SJCRH30 (cell line): ENCODE measurements at regions not wholly inside any gene's neighbourhood (a gene's known extent, or its start where the extent isn't known, plus 50 kb on each side); places are given as distances from the start of the nearest gene placed in this dataset.
"Not testable (repeated sequence)": the region's sequence is repeated elsewhere in the genome, so short reads cannot be mapped to it uniquely, and the experiment has no call there.

Source experiments
- DNase-seq, 2 experiments: peaks; one replicate each; pipeline ENCODE4 v3.0.0-alpha.2; 2015 to 2020
- H3K27ac ChIP-seq: fragments of 250-450 bp; sonication (Bioruptor Pico); 2 replicates; pipeline ENCODE4 v1.5.1; 2020; ENCODE audit warnings: mild to moderate bottlenecking, moderate library complexity
- H3K27me3 ChIP-seq: fragments of 250-450 bp; sonication (Bioruptor Pico); 2 replicates; pipeline ENCODE4 v1.5.1; 2020; ENCODE audit warnings: mild to moderate bottlenecking, moderate library complexity
- H3K36me3 ChIP-seq: fragments of 250-450 bp; sonication (Bioruptor Pico); 2 replicates; pipeline ENCODE4 v1.5.1; 2020; ENCODE audit warnings: mild to moderate bottlenecking, moderate library complexity
- H3K4me1 ChIP-seq: fragments of 250-450 bp; sonication (Bioruptor Pico); 2 replicates; pipeline ENCODE4 v1.5.1; 2020; ENCODE audit warnings: mild to moderate bottlenecking, moderate library complexity
- H3K4me3 ChIP-seq: fragments of 250-450 bp; sonication (Bioruptor Pico); 2 replicates; pipeline ENCODE4 v1.5.1; 2020; ENCODE audit warnings: mild to moderate bottlenecking, moderate library complexity
- H3K9me3 ChIP-seq: fragments of 250-450 bp; sonication (Bioruptor Pico); replicated peaks from 2 replicates; pipeline ENCODE4 v1.5.1; 2020; ENCODE audit warnings: mild to moderate bottlenecking, moderate library complexity

DNA sequence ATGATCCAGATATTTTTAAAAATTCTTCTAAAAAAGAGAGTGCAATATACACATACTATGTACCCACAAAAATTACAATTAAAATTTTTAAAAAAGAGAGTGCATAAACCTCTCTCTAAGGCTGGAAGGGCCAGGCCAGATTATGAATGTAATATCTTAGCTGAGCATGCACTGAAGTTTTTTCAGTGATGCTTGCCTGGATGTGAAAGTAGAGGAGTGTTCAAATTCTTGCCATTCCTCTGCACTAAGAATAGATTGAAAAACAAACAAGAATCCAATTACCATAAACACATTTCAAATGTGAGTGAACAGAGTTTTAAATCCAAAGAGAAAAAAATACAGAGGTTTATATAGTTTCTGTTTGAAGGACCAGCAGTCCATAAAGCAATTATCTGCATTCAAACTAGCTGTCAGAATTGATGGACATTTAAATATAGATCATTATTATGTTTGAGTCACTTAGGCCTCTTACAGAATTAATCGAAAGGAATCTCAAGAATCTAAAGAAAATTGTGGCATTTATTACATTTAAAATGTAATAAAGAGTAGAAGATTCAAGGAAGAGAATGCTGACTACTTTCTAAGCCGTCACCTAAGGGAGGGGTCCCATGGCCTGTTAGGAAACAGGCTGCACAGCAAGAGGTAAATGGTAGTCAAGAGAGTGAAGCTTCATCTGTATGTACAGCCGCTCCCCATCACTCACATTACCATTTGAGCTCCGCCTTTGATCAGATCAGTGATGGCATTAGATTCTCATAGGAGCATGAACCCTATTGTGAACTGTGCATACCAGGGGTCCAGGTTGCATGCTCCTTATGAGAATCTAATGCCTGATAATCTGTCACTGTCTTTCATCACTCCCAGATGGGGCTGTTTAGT, 159.3 kb upstream of the MDFIC2 start:
- H3K4me1 ChIP-seq, result no peaks in the 10 kb centered on the region
- H3K36me3 ChIP-seq, result no peaks in the 10 kb centered on the region
- no peak overlapping the region for H3K4me3 ChIP-seq
- no peaks in the 10 kb centered on the region for H3K9me3 ChIP-seq
- no peak overlapping the region for H3K27ac ChIP-seq
- DNase-seq, result no peak
- H3K27me3 ChIP-seq, result no peaks in the 10 kb centered on the region

DNA sequence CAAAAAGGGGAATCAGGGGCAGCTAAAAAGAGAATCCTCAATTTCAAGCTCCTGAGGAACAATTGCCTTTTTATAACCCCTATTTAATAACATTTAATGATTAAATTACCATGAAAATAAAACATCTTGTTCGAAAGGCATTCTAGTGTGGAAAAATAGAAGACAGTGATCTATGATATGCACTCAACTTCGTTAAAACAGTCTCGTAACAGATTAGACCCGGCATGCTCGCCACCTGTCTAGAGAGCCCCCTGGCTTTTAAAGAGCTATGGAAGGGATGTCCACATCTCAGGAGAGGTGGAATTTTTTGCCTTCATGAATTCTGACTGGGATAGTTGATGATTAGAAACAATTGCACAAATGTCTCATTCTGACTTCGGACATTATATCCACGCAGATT, 153.7 kb upstream of the MDFIC2 start:
- no peak for DNase-seq
- Histone ChIP-seq H3K4me1 (no peaks in the 10 kb centered on the region), H3K27me3 (no peaks in the 10 kb centered on the region), H3K27ac (no peak overlapping the region), H3K36me3 (no peaks in the 10 kb centered on the region), H3K9me3 (no peaks in the 10 kb centered on the region), H3K4me3 (no peak overlapping the region)

DNA sequence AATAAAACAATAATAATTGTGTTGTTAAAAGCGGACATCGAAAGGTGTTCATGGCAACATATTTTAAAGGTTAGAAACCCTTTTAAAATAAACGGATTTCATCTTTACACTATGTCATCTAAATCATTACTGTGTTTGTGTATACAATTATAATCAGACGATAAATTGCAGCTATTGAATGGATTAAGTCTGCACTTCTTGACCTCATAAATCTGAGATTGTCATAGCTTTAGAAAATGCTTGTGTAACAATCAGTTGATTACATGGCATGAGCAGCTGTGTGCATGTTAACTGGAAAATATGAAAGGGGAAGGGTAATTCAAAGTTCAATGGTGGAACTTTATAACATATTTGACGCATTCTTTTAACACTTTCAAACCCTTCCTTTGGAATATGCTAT, 152.4 kb upstream of the MDFIC2 start:
- Histone ChIP-seq H3K4me3 (no peak overlapping the region), H3K9me3 (no peaks in the 10 kb centered on the region), H3K4me1 (no peaks in the 10 kb centered on the region), H3K36me3 (no peaks in the 10 kb centered on the region), H3K27me3 (no peaks in the 10 kb centered on the region), H3K27ac (no peak overlapping the region)
- no peak for DNase-seq

DNA sequence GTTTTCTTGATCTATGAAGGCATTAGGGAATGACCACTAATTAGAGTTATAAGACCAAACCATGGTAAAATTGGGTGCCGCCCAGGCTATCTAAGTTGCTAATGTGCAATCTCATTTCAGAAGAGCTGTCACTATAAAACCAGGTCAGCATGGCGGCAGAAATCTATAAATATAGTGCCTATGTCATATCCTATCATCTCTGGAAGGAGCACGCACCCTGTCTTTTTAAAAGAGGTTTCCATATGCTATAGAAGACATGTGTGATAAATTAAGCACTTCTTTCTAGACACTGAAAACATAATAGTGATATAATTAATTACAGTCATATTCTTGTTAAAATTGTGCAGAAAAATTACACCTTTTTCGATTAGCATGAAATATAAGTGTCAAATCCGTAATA, 152.0 kb upstream of the MDFIC2 start:
- Histone ChIP-seq H3K4me3 (no peak overlapping the region), H3K4me1 (no peaks in the 10 kb centered on the region), H3K27me3 (no peaks in the 10 kb centered on the region), H3K27ac (no peak overlapping the region), H3K36me3 (no peaks in the 10 kb centered on the region), H3K9me3 (no peaks in the 10 kb centered on the region)
- DNase-seq, result no peak

DNA sequence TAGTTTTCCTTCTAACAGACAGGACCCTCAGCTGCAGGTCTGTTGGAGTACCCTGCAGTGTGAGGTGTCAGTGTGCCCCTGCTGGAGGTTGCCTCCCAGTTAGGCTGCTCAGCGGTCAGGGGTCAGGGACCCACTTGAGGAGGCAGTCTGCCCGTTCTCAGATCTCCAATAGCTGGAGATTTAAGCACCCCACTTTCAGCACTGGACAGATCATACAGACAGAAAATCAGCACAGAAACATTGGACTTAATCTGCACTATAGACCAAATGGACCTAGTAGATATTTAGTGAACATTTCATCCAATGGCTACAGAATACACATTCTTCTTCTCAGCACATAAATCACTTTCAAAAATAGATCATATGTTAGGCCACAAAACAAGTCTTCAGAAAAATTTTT, 137.8 kb upstream of the MDFIC2 start:
- not testable (repeated sequence) for H3K36me3 ChIP-seq, H3K27me3 ChIP-seq, H3K27ac ChIP-seq, H3K9me3 ChIP-seq, H3K4me1 ChIP-seq, DNase-seq, H3K4me3 ChIP-seq

DNA sequence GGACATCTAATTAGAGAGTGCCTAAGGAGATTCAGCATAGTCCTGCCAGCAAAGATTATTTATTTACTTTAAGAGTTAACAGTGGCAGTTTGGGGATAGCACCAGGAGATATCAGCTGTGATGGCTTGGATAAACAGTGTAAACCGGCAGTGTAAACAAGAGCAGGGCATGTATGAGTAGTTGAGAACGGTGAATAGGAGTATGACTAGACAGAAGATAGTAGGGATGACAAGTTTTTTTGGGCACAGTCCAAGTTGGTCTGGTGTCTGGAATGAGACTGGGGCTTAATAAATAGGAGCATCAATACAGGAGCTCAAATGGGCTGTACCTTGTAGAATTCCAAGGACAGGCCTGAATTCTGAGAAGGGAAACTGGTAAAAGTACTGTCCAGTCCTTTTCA, 123.0 kb upstream of the MDFIC2 start:
- not testable (repeated sequence) for DNase-seq, H3K27ac ChIP-seq, H3K4me3 ChIP-seq, H3K27me3 ChIP-seq, H3K4me1 ChIP-seq, H3K36me3 ChIP-seq, H3K9me3 ChIP-seq

DNA sequence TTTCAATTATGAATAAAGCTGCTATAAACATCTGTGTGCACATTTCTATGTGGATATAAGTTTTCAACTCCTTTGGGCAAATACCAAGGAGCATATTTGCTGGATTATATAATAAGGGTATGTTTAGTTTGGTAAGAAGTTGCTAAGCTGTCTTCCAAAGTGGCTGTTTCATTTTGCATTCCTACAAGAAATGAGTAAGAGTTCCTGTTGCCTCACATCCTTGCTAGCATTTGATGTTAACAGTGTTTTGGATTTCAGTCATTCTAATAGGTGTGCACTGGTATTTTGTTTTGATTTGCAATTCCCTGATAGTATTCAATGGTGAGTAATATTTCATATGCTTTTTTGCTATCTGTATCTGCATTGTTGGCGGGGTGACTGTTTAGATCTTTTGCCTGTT, 120.7 kb upstream of the MDFIC2 start:
- H3K36me3 ChIP-seq, result no peaks in the 10 kb centered on the region
- no peaks in the 10 kb centered on the region for H3K9me3 ChIP-seq
- H3K27ac ChIP-seq, result no peak overlapping the region
- H3K4me3 ChIP-seq, result no peak overlapping the region
- H3K4me1 ChIP-seq, result no peaks in the 10 kb centered on the region
- H3K27me3 ChIP-seq, result no peaks in the 10 kb centered on the region
- DNase-seq, result no peak

DNA sequence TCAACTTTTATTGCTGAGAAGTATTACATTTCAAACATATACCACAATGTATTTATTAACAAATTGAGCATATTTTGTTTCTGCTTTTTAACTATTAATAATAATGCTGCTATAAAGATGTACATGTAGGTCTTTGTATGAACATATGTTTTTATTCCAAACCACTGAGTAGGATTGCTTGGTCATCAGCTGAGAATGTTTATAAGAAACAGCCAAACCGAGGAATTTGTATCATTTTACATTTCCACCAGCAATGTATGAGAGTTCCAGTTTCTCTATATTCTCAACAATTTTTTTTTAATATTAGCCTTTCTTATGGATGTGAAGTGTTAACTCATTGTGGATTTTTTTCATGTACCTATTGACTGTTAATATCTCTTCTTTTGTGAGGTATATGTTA, 119.5 kb upstream of the MDFIC2 start:
- Histone ChIP-seq H3K36me3 (no peaks in the 10 kb centered on the region), H3K4me3 (no peak overlapping the region), H3K9me3 (no peaks in the 10 kb centered on the region), H3K27me3 (no peaks in the 10 kb centered on the region), H3K4me1 (no peaks in the 10 kb centered on the region), H3K27ac (no peak overlapping the region)
- DNase-seq, result no peak

DNA sequence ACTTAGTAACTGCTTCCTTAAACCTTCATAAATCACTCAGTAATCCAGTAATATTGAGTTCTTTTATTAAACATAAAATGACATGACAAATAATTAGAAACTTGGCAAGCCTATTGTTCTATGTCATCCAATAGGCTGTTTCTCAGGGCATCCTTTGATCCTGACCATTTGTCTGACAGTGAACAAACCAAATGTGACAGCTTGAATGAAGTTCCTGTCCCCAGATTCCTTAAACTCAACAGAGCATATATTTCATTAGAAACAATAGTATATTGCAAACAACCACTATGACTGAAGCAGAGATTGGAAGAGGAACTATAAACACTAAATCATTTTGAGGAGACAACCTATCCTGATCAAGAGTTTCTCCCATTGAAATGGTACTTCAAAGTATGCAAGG, 113.6 kb upstream of the MDFIC2 start:
- H3K27me3 ChIP-seq, result no peaks in the 10 kb centered on the region
- no peak for DNase-seq
- H3K9me3 ChIP-seq, result no peaks in the 10 kb centered on the region
- no peaks in the 10 kb centered on the region for H3K36me3 ChIP-seq
- H3K27ac ChIP-seq, result no peak overlapping the region
- no peak overlapping the region for H3K4me3 ChIP-seq
- H3K4me1 ChIP-seq, result no peaks in the 10 kb centered on the region

DNA sequence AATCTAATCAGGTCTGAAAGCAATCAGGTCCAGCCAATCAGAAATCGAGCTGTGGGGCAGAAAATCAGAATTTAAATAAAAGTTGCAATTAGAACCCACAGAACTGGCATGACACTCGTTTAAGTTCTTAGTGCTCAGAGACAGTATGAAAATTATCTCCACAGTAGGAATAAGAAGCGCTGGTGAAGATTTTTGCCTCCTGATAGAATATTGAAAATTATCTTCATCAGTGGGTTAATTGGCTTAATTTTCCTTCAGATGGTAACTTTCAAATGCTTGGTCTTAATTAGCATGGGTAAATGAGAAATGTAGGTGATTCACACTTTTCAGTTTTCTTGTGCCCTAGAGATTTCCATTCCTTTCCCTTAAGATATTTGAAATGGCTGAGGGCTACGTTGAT, 109.1 kb upstream of the MDFIC2 start:
- no peak overlapping the region for H3K27ac ChIP-seq
- no peak for DNase-seq
- no peaks in the 10 kb centered on the region for H3K27me3 ChIP-seq
- H3K9me3 ChIP-seq, result no peaks in the 10 kb centered on the region
- H3K4me1 ChIP-seq, result no peaks in the 10 kb centered on the region
- H3K4me3 ChIP-seq, result no peak overlapping the region
- no peaks in the 10 kb centered on the region for H3K36me3 ChIP-seq

DNA sequence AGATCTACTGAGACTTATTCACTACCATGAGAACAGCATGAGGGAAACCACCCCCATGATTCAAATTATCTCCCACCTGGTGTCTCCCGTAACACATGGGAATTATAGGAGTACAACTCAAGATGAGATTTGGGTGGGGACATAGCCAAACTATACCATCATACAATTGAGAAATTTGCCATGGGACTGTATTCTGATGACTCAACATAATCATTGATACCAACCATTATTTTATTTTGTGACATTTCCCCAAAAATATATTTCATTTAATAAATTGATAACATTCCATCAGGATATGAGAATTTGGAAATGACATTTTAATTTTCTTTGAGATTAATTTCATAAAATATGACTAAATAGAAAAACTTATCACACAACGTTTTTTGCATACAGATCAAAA, 96.6 kb upstream of the MDFIC2 start:
- DNase-seq, result no peak
- no peak overlapping the region for H3K27ac ChIP-seq
- no peaks in the 10 kb centered on the region for H3K27me3 ChIP-seq
- no peaks in the 10 kb centered on the region for H3K9me3 ChIP-seq
- no peaks in the 10 kb centered on the region for H3K36me3 ChIP-seq
- H3K4me1 ChIP-seq, result no peaks in the 10 kb centered on the region
- H3K4me3 ChIP-seq, result no peak overlapping the region

DNA sequence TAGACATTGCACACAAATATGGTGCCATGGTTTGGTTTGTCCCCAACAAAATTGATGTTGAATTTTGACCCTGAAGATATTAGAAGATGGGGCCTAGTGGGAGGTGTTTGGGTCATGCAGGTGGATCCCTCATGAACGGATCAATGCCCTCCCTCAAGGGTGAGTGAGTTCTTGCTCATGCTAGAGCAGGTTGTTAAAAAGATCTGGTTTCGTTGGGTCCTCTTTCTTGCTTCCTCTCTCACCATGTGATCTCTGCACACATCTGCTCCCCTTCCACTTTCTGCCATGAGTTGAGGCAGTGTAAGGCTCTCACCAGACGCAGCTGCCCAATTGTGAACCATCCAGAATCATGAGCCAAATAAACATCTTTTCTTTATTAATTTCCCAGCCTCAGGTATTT, 87.8 kb upstream of the MDFIC2 start:
- Histone ChIP-seq H3K4me3 (no peak overlapping the region), H3K4me1 (no peaks in the 10 kb centered on the region), H3K36me3 (no peaks in the 10 kb centered on the region), H3K27ac (no peak overlapping the region), H3K9me3 (no peaks in the 10 kb centered on the region), H3K27me3 (no peaks in the 10 kb centered on the region)
- DNase-seq, result no peak

DNA sequence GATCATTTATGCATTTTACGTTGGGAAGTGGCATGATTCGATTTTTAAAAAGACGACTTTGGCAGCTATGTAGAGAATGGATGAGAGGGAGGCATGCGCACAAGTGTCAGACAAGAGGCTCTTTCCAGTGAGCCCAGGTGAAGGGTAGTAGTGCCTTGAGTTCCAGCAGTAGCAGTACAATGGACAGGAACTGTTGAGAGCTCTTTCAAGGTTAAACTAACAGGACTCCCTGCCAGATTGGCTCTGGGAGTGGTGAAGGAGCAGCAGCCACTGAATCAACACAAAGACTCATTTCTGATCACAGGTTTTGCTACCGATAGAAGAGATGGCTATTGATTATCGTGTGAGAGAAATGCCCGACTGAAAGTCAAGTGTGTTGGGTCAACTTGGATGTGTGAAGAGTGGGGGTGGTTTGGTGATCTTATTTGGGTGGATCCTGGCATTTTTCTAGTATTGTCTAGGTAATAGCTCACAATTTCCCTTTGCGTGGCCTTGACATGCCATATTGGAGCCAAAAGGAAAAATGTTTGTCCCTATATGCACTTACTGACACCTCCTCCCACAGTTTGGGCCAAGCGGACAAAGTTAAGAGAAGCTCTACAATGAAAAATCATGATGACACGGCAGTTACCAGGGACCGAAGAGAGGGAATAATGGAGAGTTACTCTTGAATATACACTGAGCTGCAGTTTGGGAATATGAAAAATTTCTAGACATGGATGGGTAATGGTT, 81.6 kb upstream of the MDFIC2 start:
- Histone ChIP-seq H3K27me3 (no peaks in the 10 kb centered on the region), H3K36me3 (no peaks in the 10 kb centered on the region), H3K9me3 (no peaks in the 10 kb centered on the region), H3K4me1 (no peaks in the 10 kb centered on the region), H3K4me3 (no peak overlapping the region), H3K27ac (no peak overlapping the region)
- DNase-seq, result no peak

DNA sequence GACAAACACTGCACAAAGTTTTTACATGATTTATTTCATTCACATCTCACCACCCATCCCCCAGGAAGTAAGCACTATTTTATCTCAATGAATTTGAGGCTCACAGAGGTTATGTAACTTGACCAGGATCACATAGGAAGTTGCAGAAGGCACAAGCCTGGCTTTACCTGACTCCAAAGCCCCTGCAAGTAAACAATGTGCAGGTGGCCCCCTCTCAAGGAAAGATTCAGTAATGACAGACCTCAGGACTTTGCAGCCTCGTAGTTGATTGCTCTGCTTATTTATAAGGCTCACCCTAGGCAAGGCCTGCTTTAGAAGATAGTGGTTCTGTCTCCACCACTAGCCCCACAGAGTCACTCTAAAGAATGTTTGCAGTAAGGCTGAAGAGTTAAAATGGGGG, 79.8 kb upstream of the MDFIC2 start:
- Histone ChIP-seq H3K27me3 (no peaks in the 10 kb centered on the region), H3K9me3 (no peaks in the 10 kb centered on the region), H3K4me1 (no peaks in the 10 kb centered on the region), H3K27ac (no peak overlapping the region), H3K4me3 (no peak overlapping the region), H3K36me3 (no peaks in the 10 kb centered on the region)
- no peak for DNase-seq

DNA sequence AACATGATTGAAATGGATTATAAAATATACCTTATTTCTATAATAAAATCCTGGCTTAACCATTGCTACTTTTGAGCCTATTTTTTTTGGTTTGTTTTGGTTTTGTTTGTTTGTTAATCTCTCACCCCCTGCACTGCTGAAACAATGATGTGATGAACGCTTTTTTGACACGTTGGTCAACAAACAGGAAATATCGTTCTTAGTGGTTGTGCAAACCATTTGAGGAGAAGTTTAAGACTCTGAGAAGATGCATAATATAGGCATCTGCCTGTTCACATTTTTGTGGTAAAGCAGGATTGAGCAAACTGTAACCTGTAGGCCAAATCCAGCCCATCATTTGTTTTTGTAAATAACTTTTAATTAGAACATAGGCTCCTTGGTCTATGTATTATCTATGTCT, 75.5 kb upstream of the MDFIC2 start:
- no peaks in the 10 kb centered on the region for H3K9me3 ChIP-seq
- H3K27me3 ChIP-seq, result no peaks in the 10 kb centered on the region
- no peak overlapping the region for H3K4me3 ChIP-seq
- no peaks in the 10 kb centered on the region for H3K4me1 ChIP-seq
- no peaks in the 10 kb centered on the region for H3K36me3 ChIP-seq
- DNase-seq, result no peak
- H3K27ac ChIP-seq, result no peak overlapping the region

DNA sequence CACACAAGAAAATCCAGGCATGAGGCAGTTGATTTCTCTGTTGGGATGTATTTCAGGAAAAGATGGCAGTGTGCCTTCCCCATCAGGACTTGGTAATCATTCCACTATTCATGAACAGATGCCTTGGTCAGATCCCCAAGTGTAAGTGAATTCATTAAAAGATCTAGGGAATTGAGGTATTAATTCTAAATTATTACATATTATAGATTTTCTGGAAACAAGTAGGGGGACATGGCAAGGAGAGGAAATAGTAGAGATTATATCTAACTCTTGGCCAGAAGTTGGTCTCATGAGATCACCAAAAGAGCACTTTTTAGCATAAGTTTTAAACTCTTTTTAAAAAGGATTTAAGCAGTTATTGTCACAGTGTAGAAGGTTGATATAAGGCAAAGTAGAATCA, 74.4 kb upstream of the MDFIC2 start:
- Histone ChIP-seq H3K27ac (no peak overlapping the region), H3K4me3 (no peak overlapping the region), H3K4me1 (no peaks in the 10 kb centered on the region), H3K9me3 (no peaks in the 10 kb centered on the region), H3K27me3 (no peaks in the 10 kb centered on the region), H3K36me3 (no peaks in the 10 kb centered on the region)
- no peak for DNase-seq
